ENCODE measurements at regions not wholly inside any gene's neighbourhood (a gene's known extent, or its start where the extent isn't known, plus 50 kb on each side); places are given as distances from the start of the nearest gene placed in this dataset.
"Not testable (repeated sequence)": the region's sequence is repeated elsewhere in the genome, so short reads cannot be mapped to it uniquely, and the experiment has no call there.

DNA sequence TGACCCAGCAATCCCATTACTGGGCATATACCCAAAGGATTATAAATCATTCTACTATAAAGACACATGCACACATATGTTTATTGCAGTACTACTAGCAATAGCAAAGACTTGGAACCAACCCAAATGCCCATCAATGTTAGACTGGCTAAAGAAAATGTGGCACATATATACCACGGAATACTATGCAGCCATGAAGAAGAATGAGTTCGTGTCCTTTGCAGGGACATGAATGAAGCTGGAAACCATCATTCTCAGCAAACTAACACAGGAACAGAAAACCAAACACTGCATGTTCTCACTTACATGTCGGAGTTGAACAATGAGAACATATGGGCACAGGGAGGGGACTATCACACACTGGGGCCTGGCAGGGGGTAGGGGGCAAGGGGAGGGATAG, 183.0 kb downstream of the HACE1 start:
- not testable (repeated sequence) for DNase-seq

DNA sequence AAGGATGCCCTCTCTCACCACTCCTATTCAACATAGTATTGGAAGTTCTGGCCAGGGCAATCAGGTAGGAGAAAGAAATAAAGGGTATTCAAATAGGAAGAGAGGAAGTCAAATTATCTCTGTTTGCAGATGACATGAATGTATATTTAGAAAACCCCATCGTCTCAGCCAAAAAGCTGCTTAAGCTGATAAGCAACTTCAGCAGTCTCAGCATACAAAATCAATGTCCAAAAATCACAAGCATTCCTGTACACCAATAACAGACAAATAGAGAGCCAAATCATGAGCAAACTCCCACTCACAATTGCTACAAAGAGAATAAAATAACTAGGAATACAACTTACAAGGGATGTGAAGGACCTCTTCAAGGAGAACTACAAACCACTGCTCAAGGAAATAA, 184.6 kb downstream of the HACE1 start:
- DNase-seq = not testable (repeated sequence)

DNA sequence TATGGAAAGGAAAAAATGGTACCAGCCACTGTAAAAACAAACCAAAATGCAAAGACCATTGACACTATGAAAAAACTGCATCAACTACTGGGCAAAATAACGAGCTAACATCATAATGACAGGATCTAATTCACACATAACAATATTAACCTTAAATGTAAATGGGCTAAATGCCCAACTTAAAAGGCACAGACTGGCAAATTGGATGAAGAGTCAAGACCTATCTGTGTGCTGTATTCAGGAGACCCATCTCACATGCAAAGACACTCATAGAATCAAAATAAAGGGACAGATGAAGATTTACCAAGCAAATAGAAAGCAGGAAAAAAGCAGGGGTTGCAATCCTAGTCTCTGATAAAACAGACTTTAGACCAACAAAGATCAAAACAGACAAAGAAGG, 186.6 kb downstream of the HACE1 start:
- DNase-seq = not testable (repeated sequence)

DNA sequence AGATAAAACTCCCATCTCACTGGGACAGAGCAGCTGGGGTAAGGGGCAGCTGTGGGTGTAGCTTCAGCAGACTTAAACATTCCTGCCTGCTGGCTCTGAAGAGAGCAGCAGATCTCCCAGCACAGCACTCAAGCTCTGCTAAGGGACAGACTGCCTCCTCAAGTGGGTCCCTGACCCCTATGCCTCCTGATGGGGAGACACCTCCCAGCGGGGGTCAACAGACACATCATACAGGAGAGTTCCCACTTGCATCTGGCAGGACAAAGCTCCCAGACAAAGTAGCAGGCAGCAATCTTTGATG, 188.2 kb downstream of the HACE1 start:
- not testable (repeated sequence) for DNase-seq

DNA sequence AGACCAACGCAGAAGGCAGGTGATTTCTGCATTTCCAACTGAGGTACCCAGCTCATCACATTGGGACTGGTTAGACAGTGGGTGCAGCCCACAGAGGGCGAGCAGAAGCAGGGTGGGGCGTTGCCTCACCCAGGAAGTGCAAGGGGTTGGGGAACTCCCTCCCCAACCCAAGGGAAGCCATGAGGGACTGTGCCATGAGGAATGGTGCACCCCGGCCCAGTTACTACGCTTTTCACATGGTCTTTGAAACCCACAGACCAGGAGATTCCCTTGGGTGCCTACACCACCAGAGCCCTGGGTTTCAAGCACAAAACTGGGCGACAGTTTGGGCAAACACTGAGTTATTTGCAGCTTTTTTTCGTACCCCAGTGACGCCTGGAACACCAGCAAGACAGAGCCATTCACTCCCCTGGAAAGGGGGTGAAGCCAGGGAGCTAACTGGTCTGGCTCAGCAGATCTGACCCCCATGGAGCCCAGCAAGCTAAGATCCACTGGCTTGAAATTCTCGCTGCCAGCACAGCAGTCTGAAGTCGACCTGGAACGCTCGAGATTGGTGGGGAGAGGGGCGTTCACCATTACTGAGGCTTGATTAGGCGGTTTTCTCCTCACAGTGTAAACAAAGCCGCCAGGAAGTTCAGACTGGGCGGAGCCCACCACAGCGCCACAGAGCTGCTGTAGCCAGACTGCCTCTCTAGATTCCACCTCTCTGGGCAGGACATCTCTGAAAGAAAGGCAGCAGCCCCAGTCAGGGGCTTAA, 188.7 kb downstream of the HACE1 start:
- not testable (repeated sequence) for DNase-seq

DNA sequence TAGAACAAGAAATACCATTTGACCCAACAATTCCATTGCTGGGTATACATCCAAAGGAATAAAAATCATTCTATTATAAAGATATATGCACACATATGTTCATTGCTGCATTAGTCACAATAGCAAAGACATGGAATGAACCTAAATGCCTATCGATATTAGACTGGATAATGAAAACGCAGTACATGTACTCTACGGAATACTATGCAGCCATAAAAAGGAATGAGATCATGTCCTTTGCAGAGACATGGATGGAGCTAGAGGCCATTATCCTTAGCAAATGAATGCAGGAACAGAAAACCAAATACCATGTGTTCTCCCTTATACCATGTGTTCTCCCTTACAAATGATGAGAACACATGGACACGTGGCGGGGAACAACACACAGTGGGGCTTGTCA, 190.2 kb downstream of the HACE1 start:
- DNase-seq = no peak

DNA sequence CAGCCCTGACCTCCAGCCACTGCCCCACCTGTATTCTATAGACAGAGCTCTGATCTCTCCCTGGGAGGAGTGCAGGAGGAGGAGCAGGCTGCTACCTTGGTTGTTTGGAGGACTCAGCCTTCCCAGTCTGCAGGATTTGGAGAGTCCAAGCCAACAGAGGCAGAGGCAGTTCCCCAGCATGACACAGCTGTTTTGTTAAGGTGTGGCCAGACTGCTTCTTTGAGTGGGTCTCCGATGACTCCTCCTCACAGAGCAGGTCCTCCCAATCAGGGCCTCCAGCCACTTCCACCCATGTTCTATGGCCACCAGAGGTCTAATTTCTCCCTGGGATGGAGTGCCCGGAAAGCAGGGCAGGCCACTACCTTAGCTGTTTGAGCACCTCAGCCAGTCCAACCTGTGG, 203.5 kb downstream of the HACE1 start:
- DNase-seq = no peak

DNA sequence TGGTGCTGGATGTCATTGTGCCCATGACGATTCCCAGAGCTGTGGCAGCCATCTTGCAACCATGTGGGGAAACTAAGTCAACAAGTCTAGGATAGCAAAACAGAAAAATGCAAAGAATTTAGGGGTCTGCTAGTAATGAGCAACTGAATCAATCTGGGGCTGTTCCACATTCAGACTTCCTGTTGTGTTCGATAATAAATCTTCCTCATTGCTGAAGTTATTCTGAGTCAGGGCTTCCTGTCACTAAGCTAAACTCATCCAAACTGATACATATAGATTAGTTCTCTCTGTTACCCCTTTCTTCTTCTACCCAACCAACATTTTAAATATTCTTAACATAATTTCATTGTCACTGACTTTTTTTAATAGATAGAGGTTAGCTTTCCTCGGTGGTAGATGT, 205.9 kb downstream of the HACE1 start:
- no peak for DNase-seq

DNA sequence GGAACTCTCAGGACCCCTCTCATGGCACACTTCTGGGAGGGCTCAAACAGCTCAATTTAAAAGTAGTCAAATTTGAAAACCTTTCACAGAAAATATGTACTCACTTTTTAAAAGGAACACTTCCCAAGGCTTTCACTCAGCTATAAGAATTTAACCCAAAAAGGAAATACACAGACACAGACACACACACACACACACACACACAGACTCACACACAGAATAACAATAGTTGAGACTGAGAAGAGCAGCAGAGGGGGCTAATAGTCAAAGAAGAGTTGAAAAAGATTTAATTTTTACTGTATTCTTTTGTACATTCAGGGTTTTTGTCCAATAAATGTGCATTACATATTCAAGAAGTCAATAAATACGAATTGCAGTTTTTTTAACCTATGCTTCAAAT, 211.4 kb downstream of the HACE1 start:
- no peak for DNase-seq

DNA sequence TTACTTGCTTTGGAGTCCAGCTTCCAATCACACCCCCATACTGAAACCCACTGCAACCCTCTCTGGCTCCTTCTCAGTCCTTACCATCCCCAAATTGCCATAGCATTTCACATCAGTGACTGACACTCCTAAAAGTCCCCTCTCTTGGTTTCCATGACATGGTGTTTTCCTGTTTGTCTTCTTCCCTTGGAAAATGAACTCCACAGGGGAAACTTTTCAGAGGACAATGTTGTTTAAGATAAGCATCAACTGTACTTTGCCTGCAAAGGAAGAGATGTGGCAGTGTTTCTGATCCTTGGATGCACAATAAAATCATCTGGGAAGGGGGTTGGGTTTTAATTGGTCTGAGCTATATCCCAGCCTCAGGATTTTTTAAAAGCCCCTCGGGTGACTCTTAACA, 214.9 kb downstream of the HACE1 start:
- DNase-seq = no peak

DNA sequence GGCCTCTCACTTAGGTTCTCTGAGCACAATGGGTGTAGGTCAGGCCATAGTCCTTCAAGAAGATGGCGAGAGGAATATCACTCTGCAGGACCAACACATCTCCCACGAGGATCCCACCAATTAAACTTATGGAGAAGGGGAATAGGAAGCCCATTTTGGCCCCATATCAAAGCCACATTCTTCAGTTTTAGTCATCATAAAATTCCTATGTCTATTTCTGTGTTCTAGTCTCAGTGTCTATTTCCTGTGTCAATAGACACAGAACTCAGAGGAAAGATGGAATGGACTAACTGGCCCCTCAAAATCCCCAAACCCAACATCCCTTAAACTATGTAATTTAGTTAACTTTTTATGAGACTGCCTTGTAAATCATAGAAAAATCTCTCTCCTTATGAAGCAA, 216.8 kb downstream of the HACE1 start:
- DNase-seq = no peak

DNA sequence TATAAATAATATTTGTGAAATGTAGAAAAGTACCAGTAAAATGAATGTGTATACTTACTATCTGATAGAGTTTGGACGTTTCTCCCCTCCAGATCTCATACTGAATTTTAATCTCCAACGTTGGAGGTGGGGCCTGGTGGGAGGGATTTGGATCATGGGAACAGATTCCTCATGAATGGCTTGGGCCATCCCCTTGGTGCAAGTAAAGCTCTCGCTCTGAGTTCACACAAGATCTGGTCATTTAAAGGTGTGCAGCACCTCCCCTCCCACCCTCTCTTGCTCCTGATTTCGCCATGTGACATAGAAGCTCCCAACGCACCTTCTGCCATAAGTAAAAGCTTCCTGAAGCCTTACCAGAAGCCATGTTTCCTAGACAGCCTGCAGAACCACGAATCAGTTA, 219.0 kb downstream of the HACE1 start:
- no peak for DNase-seq

DNA sequence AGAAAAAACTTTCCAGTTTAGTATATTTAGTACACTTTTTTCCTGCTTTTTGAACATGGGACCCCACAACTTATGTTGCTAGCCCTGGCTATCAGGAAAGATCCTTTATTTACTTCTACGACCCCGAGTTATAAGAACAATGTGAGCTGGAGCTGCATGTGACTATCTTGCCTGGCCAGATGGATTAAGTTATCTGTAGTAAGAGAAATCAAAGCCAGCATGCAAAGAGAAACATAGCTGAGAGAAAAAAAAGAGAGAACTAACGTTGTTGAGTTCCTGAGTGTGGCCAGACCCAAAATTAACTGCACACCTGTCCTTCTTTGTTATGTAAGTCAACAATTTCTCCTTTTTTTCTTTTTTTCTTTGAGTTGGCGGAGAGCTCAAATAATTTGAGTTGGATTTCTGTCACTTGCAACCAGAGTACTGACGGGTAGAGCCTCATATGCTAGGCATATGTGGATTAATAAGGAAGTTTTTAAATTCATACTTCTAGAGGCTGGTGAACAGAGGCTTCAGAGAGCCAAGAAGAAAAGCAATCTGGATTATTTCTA, 219.5 kb downstream of the HACE1 start:
- no peak for DNase-seq

DNA sequence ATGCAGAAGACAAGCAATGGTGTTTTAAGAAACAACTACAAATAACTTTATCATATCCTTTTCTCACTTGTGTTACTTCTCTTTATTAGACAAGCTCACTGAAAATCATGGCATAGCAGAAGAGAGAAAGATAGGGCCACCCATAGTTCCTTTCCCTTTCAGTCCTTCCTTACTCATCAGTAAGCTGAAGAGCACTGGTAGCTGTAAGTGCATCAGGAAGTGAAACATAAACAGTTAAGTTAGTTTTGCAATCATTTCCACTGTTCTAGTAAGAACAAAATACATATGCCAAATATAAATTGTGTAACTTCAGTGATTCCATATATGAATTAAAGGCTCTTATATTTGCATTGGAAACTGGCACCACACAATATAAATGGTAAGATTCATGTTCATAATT, 220.1 kb downstream of the HACE1 start:
- peak; percentile 59 to 89 (median 84) for DNase-seq

DNA sequence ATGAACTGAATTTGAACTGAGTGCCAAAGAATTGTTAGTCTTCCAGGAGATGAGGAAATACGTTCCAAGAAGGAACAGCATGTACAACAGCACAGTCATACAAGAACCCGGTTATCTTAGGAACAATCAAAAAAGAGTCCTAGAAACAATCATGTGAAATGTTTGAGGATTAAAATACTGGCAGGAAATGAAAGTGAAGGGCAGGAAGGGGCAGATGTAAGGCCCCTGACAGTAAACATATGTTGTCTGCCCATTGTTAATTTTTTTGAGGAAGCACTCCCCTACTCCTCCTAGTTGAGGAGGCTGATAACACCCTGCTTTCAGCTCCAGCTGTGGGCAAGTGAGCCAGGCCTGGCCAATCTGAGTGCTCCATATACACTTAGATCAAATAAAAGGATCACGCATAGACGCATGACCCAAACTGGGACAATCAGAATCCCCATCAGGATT, 220.9 kb downstream of the HACE1 start:
- peak in 1 of 3 donors; percentile 6 for DNase-seq

DNA sequence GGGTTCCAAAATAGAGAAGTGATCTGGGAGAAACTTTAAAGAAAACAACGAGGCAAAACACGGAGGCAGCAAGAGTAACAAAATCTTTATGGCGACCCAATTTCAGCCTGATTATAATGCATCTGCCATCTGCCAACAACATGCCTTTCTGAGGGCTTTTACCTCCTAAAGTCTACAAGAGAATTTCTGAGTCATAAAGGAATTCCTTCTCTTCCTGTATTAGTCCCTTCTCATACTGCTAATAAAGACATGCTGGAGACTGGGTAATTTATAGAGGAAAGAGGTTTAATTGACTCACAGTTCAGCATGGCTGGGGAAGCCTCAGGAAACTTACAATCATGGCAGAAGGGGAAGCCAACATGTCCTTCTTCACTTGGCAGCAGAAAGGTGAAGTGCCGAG, 226.6 kb downstream of the HACE1 start:
- DNase-seq = no peak

DNA sequence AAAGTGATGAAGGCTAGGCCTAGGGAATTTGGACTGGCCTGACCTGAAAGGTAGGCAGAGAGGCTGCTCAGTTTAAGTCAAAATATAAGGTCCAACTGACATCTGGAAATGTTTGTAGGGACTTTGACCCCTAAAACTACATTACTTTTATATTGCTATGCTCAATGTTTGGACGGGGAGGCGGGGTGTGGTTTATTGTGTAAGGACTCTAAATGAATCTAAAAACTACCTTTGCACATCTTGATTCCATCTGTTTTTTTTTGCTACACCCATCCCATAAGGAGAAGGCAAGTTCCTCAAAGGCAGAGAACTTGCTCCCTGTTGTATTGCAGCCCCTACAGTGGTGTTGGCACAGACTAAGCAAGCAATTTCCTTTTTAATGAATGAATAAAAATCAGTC, 227.1 kb downstream of the HACE1 start:
- no peak for DNase-seq

DNA sequence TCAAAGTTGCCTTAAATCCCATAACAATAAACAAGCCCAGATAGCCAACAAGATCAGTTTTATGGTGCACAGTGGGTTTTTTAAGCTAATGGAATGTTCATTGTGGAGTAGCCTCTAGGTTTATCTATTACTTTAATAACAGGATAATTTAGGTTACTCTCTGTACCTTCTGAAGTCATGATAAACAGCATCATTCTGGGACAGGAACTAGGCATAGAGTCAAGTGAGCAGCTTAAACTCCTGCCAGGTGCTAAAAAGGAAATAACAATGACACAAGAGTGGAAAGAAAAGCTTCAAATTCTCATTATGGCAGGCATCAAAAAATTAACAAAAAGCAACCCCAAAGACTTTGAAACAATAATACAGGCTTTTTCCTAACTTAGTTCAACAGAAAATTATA, 228.8 kb downstream of the HACE1 start:
- DNase-seq = no peak

DNA sequence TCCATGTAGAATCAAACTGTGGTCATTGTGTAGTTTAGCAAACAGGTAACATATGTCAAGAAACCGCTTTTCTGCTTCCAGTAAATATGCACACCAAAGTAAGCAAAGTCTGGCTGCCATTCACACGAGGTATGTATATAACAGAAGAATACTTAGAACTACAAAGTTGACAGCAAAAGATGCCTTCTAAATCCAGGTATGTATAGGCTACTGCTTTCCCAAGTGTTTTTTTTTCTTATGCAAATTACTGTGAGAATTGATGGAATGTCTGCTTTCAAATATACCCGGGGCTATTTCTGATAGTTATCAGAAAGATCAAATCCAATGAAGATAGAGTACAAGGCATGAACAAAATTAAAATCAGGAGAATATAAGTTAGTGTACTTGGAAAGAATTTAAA, 229.2 kb downstream of the HACE1 start:
- DNase-seq = no peak

DNA sequence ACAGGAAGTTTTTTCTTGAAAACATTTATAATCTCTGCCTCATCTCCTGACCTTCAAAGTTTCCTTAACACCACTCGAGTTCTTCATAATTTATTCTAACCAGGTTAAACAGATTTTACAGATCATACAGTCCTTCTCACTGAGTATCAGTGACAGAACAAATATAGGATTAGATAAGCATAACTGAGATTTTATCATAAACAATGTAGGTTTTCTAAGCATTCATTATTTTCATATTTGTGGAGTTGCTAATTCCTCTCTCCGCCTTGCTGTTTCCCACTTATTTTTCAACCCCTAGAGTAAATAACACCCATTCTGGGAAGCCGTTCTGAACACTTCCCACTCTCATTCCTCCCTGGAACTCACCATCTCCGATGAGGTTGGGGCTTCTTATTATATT, 229.9 kb downstream of the HACE1 start:
- DNase-seq = no peak

DNA sequence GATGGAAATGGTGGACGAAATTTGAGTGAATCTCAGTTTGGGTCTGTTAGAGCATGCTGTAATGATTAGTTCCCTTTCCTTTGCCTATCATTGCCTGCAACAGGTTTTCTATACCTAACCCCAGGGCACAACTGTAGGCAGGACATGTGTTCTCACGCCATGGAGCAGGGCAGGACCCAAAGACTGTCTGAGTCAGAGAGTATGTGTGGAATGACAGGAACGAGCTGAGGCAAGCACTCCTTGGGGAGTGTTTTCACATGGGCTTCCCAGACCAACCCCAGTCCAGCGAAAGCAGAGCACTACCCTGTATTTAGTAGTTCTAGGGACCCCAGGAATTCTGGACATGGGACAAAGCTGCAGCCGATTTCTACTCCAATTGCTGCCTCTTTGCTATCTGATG, 234.2 kb downstream of the HACE1 start:
- DNase-seq = no peak

DNA sequence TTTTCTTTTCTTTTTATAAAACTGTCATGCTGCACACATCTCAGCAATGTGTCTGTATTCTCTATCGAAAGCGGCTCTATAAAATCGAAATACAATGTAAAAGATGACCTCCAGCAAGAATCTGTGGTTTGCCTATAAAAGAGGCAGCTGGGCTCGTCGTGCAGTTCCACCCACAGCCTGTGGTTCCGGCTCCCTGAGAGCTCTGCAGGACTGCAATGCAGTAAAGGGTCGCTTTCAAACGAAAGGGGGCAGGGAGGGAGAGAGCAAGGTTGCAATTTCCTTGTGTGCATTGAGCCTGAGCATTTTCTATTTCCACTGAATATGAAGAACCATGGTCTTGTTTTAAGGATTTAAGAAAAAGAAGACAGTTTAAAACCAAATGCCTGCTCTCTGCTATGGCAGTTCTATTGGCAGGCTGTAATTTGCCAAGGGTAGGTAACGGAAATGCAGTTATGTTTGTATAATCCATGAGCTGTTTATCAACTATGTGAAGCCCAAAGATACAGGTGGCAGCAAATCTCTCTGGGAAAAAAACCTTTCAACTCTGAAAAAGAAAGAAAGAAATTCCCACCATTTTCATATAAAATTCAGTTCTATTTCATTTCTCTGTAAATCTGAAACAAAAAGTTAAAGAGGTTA, 236.5 kb downstream of the HACE1 start:
- no peak for DNase-seq

DNA sequence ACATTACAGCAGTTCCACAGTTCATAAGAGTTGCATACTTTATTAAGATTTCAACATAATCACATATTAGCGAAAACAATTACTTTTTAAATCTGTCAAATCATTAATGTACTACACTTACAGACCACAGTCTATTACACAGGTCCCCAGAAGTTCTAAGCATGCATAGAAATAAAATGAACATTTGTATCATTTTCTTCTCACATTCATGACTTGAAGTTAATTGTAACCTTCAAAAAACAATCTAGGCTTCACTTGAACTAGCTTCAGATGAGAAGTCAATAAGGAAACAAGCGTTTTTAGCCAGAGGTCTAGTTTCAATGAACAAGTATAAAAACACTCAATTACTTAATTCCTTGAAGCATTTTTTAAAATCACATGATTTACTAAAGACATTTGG, 238.3 kb downstream of the HACE1 start:
- no peak for DNase-seq

DNA sequence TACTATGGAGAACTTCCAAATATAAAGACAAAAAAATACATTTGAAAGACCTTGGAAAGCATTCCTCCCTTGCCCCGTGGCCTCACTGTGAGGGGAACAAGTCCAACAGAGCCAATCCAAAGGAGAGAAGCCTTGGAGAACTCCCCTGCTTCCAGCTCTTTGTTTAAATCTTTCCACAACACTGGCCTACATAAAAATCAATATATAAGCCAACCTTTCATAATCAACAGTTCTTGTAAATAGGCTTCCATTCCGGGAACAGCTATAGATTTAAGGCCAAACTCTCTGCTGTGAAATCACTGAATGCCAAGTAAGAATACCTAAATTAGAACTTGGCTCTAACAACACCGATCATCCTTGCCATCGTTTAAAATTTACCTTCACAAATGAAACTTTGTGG, 242.1 kb downstream of the HACE1 start:
- DNase-seq = no peak

DNA sequence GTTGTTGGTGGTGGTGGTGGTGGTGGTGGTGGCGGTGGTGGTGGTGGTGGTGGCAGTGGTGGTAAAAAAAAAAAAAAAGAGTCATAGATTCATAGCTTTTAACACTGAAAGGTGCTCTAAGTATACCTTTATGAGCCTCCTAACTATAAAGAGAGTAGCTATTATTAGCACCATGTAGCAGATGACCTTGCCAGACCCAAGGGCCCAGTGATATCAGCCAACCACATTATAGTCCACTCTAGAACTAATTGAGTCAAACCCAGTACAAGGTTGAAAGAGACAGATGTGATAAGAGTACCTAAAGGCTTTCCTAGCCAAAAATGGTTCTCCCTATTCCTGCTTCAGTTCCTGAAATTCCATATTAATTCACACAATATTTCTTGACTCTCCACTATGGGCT, 245.3 kb downstream of the HACE1 start:
- DNase-seq = no peak

Data from suppressor macrophage treated with lipopolysaccharide for 1 hour (primary cell).